NT2/D1 (cell line): ENCODE measurements at regions not wholly inside any gene's neighbourhood (a gene's known extent, or its start where the extent isn't known, plus 50 kb on each side); places are given as distances from the start of the nearest gene placed in this dataset.

Experiments
- DNase-seq: peaks from one replicate; pipeline ENCODE4 v3.0.0-alpha.2; 2011; ENCODE audit warnings: low read depth, low spot score
- H3K27me3 ChIP-seq: 2 replicates; pipeline ENCODE4 v1.6.0; 2011; ENCODE audit warnings: mild to moderate bottlenecking; ENCODE audit not compliant: insufficient read length, insufficient read depth
- H3K36me3 ChIP-seq: 2 replicates; pipeline ENCODE4 v1.6.1; 2011; ENCODE audit warnings: mild to moderate bottlenecking, low read length, mixed read lengths; ENCODE audit not compliant: insufficient read depth, insufficient read length
- H3K4me1 ChIP-seq: 2 replicates; pipeline ENCODE4 v1.5.1; 2011; ENCODE audit not compliant: insufficient read depth, insufficient read length
- H3K4me3 ChIP-seq: 2 replicates; pipeline ENCODE4 v1.5.1; 2011; ENCODE audit warnings: low read depth; ENCODE audit not compliant: insufficient read length
- H3K9ac ChIP-seq: 2 replicates; pipeline ENCODE4 v1.6.0; 2011; ENCODE audit warnings: low read depth; ENCODE audit not compliant: insufficient read length
- H3K9me3 ChIP-seq: 2 replicates; pipeline ENCODE4 v1.5.1; 2011; ENCODE audit warnings: mild to moderate bottlenecking, low read length; ENCODE audit not compliant: insufficient read depth
- SUZ12 ChIP-seq: IDR thresholded peaks from 2 replicates; pipeline ENCODE4 v1.6.1; 2011; ENCODE audit not compliant: insufficient read length, insufficient read depth; ENCODE audit errors: extremely low read depth
- YY1 ChIP-seq: IDR thresholded peaks from 2 replicates; pipeline ENCODE4 v1.6.1; 2011; ENCODE audit not compliant: insufficient read length, insufficient read depth
- ZNF274 ChIP-seq: IDR thresholded peaks from 2 replicates; pipeline ENCODE4 v1.6.1; 2011; ENCODE audit warnings: mild to moderate bottlenecking, low read depth, low read length

DNA sequence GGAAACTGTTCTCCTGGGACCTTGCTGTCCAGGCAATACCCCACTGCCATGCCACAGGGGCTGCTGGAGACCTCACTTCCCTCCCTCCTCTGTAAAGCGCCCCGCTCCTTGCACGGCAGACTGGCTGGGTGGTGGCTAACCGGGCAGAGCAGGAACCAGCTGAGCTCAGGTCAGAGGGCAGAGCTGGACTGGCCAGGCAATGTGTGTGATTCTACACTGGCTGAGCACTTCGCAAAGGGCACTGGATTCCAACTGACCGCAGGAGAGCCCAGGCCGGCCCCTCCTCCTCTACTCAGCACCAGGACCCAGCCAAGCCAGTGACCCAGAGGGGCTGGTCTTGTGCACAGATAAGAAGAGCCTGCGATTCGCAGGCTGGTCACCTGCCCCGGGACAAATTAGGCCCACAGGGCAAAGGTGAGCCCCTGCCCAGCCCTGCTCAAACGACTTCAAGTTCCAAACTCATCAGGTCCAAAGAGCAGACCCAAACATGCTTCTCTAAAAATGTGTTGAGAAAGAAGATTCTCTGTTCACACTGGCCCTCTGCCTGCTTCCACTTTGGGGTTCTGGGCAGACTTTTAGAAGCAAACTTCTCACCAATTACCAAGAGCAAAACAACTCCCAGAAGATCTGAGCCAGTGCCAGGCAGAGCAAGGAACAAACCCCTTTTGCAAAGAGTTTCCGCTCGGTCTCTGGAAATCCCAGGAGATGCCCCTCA, 54.9 kb upstream of the DIO3 start:
- Histone ChIP-seq H3K9ac (no peak overlapping the region), H3K4me3 (no peak overlapping the region), H3K9me3 (no peaks in the 10 kb centered on the region), H3K27me3 (no peaks in the 10 kb centered on the region), H3K36me3 (no peaks in the 10 kb centered on the region), H3K4me1 (no peaks in the 10 kb centered on the region)
- TF ChIP-seq SUZ12 (no peak), ZNF274 (no peak), YY1 (no peak)
- no peak for DNase-seq

DNA sequence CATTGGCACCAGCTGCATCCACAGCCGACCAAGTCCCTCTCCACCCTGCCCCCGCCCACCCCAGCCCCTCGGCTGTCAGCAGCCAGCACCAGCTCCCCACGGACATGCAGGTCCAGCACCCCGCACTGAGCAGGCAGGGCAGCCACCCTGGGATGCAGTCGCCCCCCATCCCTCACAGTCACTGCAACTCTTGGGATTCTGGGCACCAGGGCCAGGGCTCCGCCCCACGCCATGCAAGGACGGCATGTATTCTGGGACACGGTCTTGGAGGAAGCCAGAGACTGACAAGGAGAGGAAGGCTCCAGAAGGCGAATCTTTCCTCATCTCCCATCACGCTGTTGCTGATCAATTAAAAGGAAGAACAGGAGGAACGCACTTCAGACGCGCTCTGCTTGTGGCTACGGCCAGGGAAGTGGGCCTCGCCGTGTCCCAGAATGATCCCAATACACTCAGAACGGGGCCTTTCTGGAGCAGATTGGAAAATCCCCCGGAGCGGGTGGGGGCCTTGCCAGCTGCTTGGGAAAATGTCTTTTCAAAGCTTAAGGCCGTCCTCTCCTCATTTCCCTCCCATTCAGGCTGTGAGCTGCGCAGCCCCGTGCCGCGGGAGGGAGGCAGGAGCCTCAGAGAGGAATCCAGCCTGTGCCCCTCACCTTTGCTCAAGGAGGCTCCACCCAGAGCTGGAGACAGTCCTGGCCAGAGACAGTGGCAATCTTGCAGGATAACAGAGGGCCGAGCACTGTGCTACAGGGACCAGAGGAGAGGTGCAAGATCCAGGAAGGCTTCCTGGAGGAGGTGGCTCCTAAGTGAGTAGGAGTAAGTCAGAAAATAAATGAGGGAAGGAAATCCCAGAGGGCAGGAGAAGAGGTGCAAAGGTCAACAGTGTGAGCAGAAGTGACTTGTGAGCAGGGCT, 54.1 kb upstream of the DIO3 start:
- TF ChIP-seq YY1 (no peak), SUZ12 (no peak), ZNF274 (no peak)
- Histone ChIP-seq H3K4me1 (no peaks in the 10 kb centered on the region), H3K36me3 (no peaks in the 10 kb centered on the region), H3K9me3 (no peaks in the 10 kb centered on the region), H3K27me3 (no peaks in the 10 kb centered on the region), H3K4me3 (no peak overlapping the region), H3K9ac (no peak overlapping the region)
- no peak for DNase-seq

DNA sequence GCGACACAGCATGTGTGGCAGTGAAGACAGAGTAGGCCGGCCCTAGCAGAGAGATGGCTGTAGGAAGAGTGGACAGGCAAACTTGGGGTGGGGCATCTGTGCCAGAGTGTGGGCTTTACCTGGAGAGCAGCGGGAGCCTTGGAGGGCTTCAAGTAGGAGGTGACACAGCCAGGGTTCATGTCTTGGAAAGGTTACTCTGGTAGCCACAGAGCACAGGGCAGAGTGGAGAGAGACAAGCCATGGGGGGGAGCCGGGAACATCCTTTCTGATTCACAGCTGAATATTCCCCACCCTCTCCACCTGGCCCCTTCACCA, 53.5 kb upstream of the DIO3 start:
- Histone ChIP-seq H3K36me3 (no peaks in the 10 kb centered on the region), H3K4me3 (no peak overlapping the region), H3K9ac (no peak overlapping the region), H3K27me3 (no peaks in the 10 kb centered on the region), H3K9me3 (no peaks in the 10 kb centered on the region), H3K4me1 (no peaks in the 10 kb centered on the region)
- DNase-seq, result no peak
- TF ChIP-seq YY1 (no peak), ZNF274 (no peak), SUZ12 (no peak)

DNA sequence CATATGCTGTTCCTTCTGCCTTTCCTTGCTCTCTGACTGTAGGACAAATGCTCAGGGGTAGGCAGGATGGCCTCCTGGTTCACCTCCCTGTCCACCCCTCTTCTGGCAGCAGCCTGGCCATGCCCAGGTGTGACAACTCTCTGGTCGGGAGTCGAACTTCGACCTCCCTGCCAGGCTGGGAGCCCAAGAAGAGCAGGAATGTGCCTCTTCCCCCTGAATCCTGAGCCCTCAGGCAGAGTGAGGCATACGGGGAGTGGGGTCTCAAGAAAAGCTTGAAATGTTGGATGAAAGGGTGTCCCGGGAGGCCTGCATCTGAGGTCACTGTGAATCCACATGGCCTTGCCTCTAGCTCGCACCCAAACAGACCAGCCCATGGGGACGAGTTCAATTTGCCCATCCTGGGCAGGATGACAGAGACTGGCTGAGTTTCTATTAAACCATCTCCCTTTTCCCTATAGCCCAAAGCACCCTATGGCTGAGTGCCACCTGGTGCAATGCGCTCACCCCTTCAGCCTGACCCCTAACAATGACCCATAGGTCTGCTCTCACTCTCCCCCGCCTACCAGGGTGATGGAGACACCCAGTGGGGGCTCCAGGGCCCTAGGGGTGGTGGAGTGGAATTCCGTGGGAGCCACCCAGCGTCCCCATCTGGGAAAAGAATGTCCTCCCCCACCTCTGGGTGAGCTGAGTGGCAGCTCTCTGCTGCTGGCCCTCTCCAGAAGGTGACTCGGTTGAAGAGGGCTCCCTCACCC, 52.9 kb upstream of the DIO3 start:
- no peaks in the 10 kb centered on the region for H3K4me1 ChIP-seq
- no peak for TF ChIP-seq ZNF274
- no peak for TF ChIP-seq SUZ12
- TF ChIP-seq YY1, result no peak

DNA sequence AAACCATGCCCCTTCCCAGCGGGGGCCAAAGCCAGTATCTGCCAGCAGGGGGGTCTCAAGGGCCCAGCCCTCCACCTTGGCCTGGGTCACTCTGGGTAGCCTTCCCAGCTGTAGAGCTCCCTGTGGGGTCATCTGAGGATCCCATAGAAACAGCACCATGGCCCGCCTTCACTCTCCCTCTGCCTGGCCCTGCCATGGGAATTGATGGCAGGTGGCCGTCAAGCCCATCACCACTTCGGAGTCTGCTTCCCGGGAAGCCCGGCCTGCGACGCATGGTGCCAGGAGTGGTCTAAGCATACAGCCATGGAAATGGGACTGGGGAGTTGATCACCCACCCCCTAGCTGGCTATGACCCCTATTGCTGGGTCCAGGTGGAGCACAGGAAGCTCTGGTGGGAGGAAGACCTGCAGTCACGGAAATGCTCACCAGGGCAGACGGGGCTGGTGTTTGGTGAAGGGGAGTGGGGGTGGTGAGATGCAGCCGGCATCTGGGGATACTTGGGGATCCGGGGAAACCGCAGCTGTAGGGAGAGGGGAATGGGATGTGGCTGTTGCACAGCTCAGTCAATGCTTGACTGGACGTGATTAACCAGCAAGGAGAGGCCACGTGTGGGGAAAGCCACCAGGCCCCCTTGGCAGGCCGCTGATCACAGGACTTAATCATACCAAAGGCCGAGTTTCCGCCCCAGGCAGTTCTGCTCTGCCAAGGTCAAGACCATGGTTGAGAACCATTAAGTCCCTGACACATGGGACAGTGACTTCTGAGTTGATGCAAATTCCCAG, 52.2 kb upstream of the DIO3 start:
- DNase-seq, result no peak
- Histone ChIP-seq H3K36me3 (no peaks in the 10 kb centered on the region), H3K27me3 (no peaks in the 10 kb centered on the region), H3K9ac (no peak overlapping the region), H3K4me3 (no peak overlapping the region), H3K4me1 (no peaks in the 10 kb centered on the region), H3K9me3 (no peaks in the 10 kb centered on the region)
- TF ChIP-seq YY1 (no peak), ZNF274 (no peak), SUZ12 (no peak)

More for the DNA sequence above, 52.9 kb upstream of the DIO3 start:
- H3K4me3 ChIP-seq, result no peak overlapping the region
- no peak overlapping the region for H3K9ac ChIP-seq
- H3K36me3 ChIP-seq, result no peaks in the 10 kb centered on the region
- H3K9me3 ChIP-seq, result no peaks in the 10 kb centered on the region
- DNase-seq, result no peak
- H3K27me3 ChIP-seq, result no peaks in the 10 kb centered on the region

DNA sequence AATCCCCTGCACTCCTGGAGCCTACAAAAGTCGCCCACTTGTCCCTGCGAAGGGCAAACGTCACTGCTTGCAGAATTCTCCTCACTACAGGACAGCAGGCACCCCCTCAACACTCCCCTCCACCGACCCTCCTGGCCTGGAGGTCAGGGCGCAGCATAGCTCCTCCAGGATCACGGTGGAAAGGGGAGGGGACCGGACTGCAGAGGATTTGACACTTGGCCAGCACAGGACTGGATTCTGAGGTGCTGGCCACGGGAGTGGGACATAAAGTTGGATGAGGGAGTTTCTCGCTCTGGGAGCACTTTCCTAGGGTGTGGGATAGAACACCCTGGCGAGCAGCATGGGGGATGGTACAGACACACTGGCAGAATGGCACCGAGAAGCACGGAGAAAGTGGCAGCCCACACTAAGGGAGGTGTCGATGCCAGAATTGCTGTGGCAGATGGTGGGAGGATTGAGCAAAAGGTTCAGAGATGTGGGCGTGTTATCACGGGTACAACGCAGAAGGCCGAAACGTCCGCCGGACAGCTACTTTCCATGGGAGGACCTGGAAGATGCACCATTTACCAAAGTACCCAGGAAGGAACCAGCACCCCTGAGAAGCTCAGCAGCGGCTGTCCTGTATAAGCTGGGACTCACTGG, 51.4 kb upstream of the DIO3 start:
- no peak for DNase-seq
- no peak for TF ChIP-seq SUZ12
- no peak for TF ChIP-seq ZNF274
- TF ChIP-seq YY1, result no peak
- Histone ChIP-seq H3K36me3 (no peaks in the 10 kb centered on the region), H3K4me3 (no peak overlapping the region), H3K27me3 (no peaks in the 10 kb centered on the region), H3K9me3 (no peaks in the 10 kb centered on the region), H3K4me1 (peaks cover 2% of the 10 kb centered on the region), H3K9ac (no peak overlapping the region)
